GM12878 (cell line): ENCODE measurements at regions not wholly inside any gene's neighbourhood (a gene's known extent, or its start where the extent isn't known, plus 50 kb on each side); places are given as distances from the start of the nearest gene placed in this dataset.

ENCODE experiments used
- ATAC-seq: fragments of 200-7000 bp; cut with Tn5 transposase; 3 replicates; pipeline ENCODE4 v1.9.1; 2020; ENCODE audit warnings: mild to moderate bottlenecking, moderate library complexity
- BruUV-seq: library from RNA; stranded (reverse); fragments of 400-500 nt; replicated peaks from 2 replicates; lab custom pipeline; 2021; lab: Mats Ljungman, UMichigan
- CTCF ChIA-PET: fragments of 300-600 bp; sonication (Branson Sonifier 250); formaldehyde crosslinking; extraction: SDS; loops from one replicate; lab custom pipeline; 2021; ENCODE audit warnings: inconsistent platforms; lab: Yijun Ruan, JAX
- POLR2A ChIA-PET: fragments of 350-600 bp; formaldehyde crosslinking; extraction: SDS; loops from one replicate; lab custom pipeline; 2021; ENCODE audit warnings: inconsistent platforms; lab: Charles Lee
- RAD21 ChIA-PET: fragments of 300-600 bp; sonication (Branson Sonifier 250); formaldehyde crosslinking; loops from one replicate; lab custom pipeline; 2023; ENCODE audit warnings: antibody characterized with exemption; ENCODE audit not compliant: unreplicated experiment; lab: Charles Lee
- SMC1A ChIA-PET: fragments of 300-600 bp; sonication (Branson Sonifier 250); formaldehyde crosslinking; loops from one replicate; lab custom pipeline; 2023; ENCODE audit not compliant: unreplicated experiment, uncharacterized antibody; lab: Charles Lee
- DNase-seq: peaks from one replicate; pipeline ENCODE4 v3.0.0-alpha.2; 2011; ENCODE audit warnings: low read depth, low spot score
- FAIRE-seq: peaks from 3 replicates; lab custom pipeline; 2011; peaks lifted over from hg19 to GRCh38; lab: Jason Lieb, UNC
- H2AFZ ChIP-seq: 2 replicates; pipeline ENCODE4 v1.6.0; 2011; ENCODE audit warnings: low read depth, low read length, control low read depth; ENCODE audit not compliant: control insufficient read depth
- H3K27ac ChIP-seq: 2 replicates; pipeline ENCODE4 v1.5.1; 2011; ENCODE audit warnings: control low read depth; ENCODE audit not compliant: control insufficient read depth, insufficient read depth
- H3K27me3 ChIP-seq, 2 experiments: replicated peaks in 1 of 2; 2 replicates each; pipeline versions ENCODE4 v1.6.0 to v1.6.1; 2011; ENCODE audit warnings: low read length in 1 of 2; ENCODE audit not compliant: control insufficient read depth in 2 of 2, insufficient read depth in 2 of 2
- H3K36me3 ChIP-seq, 2 experiments: 2 replicates each; pipeline ENCODE4 v1.5.1; 2011; ENCODE audit warnings: low read length in 1 of 2; ENCODE audit not compliant: control insufficient read depth in 2 of 2, insufficient read depth in 2 of 2
- H3K4me1 ChIP-seq: 2 replicates; pipeline ENCODE4 v1.6.1; 2011; ENCODE audit warnings: mild to moderate bottlenecking, low read length, moderate library complexity, mixed read lengths; ENCODE audit not compliant: control insufficient read depth, insufficient read depth
- H3K4me2 ChIP-seq: 2 replicates; pipeline ENCODE4 v1.6.0; 2011; ENCODE audit warnings: control low read depth; ENCODE audit not compliant: control insufficient read depth, insufficient read depth
- H3K4me3 ChIP-seq: fragments of 200-600 bp; sonication (generic); 2 replicates; pipeline ENCODE4 v1.5.1; 2016
- H3K79me2 ChIP-seq: 2 replicates; pipeline ENCODE4 v1.6.0; 2011; ENCODE audit warnings: low read length; ENCODE audit not compliant: control insufficient read depth, insufficient read depth
- H3K9ac ChIP-seq: 2 replicates; pipeline ENCODE4 v1.8.0; 2011; ENCODE audit warnings: low read length, control low read depth, mixed read lengths; ENCODE audit not compliant: control insufficient read depth, insufficient read depth
- H3K9me3 ChIP-seq: replicated peaks from 3 replicates; pipeline ENCODE4 v1.5.1; 2011; ENCODE audit warnings: mild to moderate bottlenecking, low read length; ENCODE audit not compliant: control insufficient read depth, insufficient read depth
- H4K20me1 ChIP-seq: 2 replicates; pipeline ENCODE4 v1.6.0; 2011; ENCODE audit not compliant: control insufficient read depth, insufficient read depth
- CBX5 ChIP-seq: sonication (generic); IDR thresholded peaks from 2 replicates; pipeline ENCODE4 v1.6.1; 2016; ENCODE audit warnings: low read depth, moderate library complexity, mild to moderate bottlenecking, inconsistent platforms
- CREB1 ChIP-seq: IDR thresholded peaks from 2 replicates; pipeline ENCODE4 v1.6.1; 2012; ENCODE audit warnings: low read depth, mild to moderate bottlenecking, inconsistent platforms
- DPF2 ChIP-seq: fragments of 450-650 bp; IDR thresholded peaks from 2 replicates; pipeline ENCODE4 v1.6.1; 2017; ENCODE audit warnings: mild to moderate bottlenecking
- EP300 ChIP-seq, 2 experiments: fragments of 150-350 bp in 1 of 2; IDR thresholded peaks; 2 replicates each; pipeline ENCODE4 v1.6.1; 2011 to 2012; ENCODE audit warnings: low read depth in 2 of 2, low read length in 2 of 2, borderline replicate concordance in 1 of 2, improper control_type of control experiment in 1 of 2, inconsistent platforms in 1 of 2; ENCODE audit not compliant: control insufficient read depth in 1 of 2
- EZH2 ChIP-seq: IDR thresholded peaks from 2 replicates; pipeline ENCODE4 v1.6.1; 2012; ENCODE audit warnings: low read depth, mild to moderate bottlenecking, control low read depth, inconsistent platforms, low read length, borderline replicate concordance; ENCODE audit not compliant: control insufficient read depth
- HDAC6 ChIP-seq: fragments of 200-600 bp; sonication (generic); IDR thresholded peaks from one replicate; pipeline ENCODE4 v1.8.0; 2017; ENCODE audit warnings: antibody characterized with exemption; ENCODE audit not compliant: unreplicated experiment
- IKZF1 ChIP-seq: fragments of 450-650 bp; conservative IDR thresholded peaks from 2 replicates; pipeline ENCODE4 v1.6.1; 2017; ENCODE audit warnings: antibody characterized with exemption, mild to moderate bottlenecking
- KAT2A ChIP-seq: conservative IDR thresholded peaks from 2 replicates; pipeline ENCODE4 v1.6.1; 2011; ENCODE audit warnings: low read depth, low read length; ENCODE audit not compliant: control insufficient read depth
- MYC ChIP-seq: IDR thresholded peaks from 2 replicates; pipeline ENCODE4 v1.6.1; 2011; ENCODE audit warnings: mild to moderate bottlenecking, low read length, moderate library complexity, inconsistent platforms; ENCODE audit not compliant: insufficient read depth, insufficient replicate concordance, insufficient read length, severe bottlenecking
- NFYA ChIP-seq: IDR thresholded peaks from 2 replicates; pipeline ENCODE4 v1.6.1; 2011; ENCODE audit warnings: low read depth, mild to moderate bottlenecking, low read length, improper control_type of control experiment, borderline replicate concordance
- NRF1 ChIP-seq: conservative IDR thresholded peaks from 2 replicates; pipeline ENCODE4 v1.6.1; 2011; ENCODE audit warnings: mild to moderate bottlenecking, low read depth, low read length, improper control_type of control experiment
- PAX8 ChIP-seq: fragments of 450-650 bp; IDR thresholded peaks from 2 replicates; pipeline ENCODE4 v1.6.1; 2017; ENCODE audit warnings: mild to moderate bottlenecking, moderate library complexity
- PKNOX1 ChIP-seq: fragments of 450-650 bp; IDR thresholded peaks from 2 replicates; pipeline ENCODE4 v1.6.1; 2016; ENCODE audit warnings: mild to moderate bottlenecking
- POU2F2 ChIP-seq: IDR thresholded peaks from 3 replicates; pipeline ENCODE4 v1.6.1; 2011; ENCODE audit warnings: low read depth, mild to moderate bottlenecking, low read length, borderline replicate concordance
- RUNX3 ChIP-seq: IDR thresholded peaks from 2 replicates; pipeline ENCODE4 v1.6.1; 2012; ENCODE audit warnings: low read length, inconsistent platforms
- SMAD1 ChIP-seq: fragments of 450-650 bp; IDR thresholded peaks from 2 replicates; pipeline ENCODE4 v1.6.1; 2018; ENCODE audit warnings: mild to moderate bottlenecking, low read depth; ENCODE audit not compliant: partially characterized antibody
- SREBF1 ChIP-seq: IDR thresholded peaks from 2 replicates; pipeline ENCODE4 v1.6.1; 2012; ENCODE audit warnings: mild to moderate bottlenecking, low read length
- WRNIP1 ChIP-seq: IDR thresholded peaks from 2 replicates; pipeline ENCODE4 v1.6.1; 2011; ENCODE audit warnings: low read depth, low read length, improper control_type of control experiment, borderline replicate concordance
- YBX1 ChIP-seq: fragments of 450-650 bp; IDR thresholded peaks from 2 replicates; pipeline ENCODE4 v1.6.1; 2016; ENCODE audit warnings: antibody characterized with exemption
- WGBS: methylation state at CpG from one replicate; pipeline ENCODE4 v1.1.6; 2016; ENCODE audit warnings: low lambda C conversion rate; ENCODE audit not compliant: insufficient replicate concordance, insufficient coverage; ENCODE audit errors: missing lambda C conversion rate; 5-methylcytosine and 5-hydroxymethylcytosine counted together
- in situ Hi-C: fragments of 300-500 bp; cut with MboI; formaldehyde crosslinking; loops from 9 replicates; pipeline ENCODE4 v1.14.3; 2018; ENCODE audit warnings: mixed read lengths
- intact Hi-C: fragments of 100-400 bp; cut with micrococcal nuclease; formaldehyde crosslinking; loops from one replicate; pipeline ENCODE4 v1.14.2; 2022; ENCODE audit not compliant: unreplicated experiment

- FAIRE-seq, result no peak
- TF ChIP-seq IKZF1 (no peak), PAX8 (no peak), NFYA (no peak), CBX5 (no peak), YBX1 (no peak), POU2F2 (no peak), SMAD1 (no peak)
- ATAC-seq, result no peak
- DNase-seq, result no peak
- no peaks in the 10 kb centered on the region for H3K27me3 ChIP-seq
- H3K4me2 ChIP-seq, result no peak overlapping the region
- in situ Hi-C loops (no loop called here), intact Hi-C loops (no loop called here)
- SMC1A ChIA-PET, result no interaction called here
- no TSS peak for BruUV-seq
- 8% methylated on average over 6 of the region's 6 CpGs for WGBS
- no peak overlapping the region for H3K4me3 ChIP-seq
- H3K27ac ChIP-seq, result no peak overlapping the region
- H3K9me3 ChIP-seq, result no peaks in the 10 kb centered on the region
- POLR2A ChIA-PET, result no interaction called here
- CTCF ChIA-PET, result interaction anchor here (0.5 kb wide), 1 partner anchor 1058 kb away, joined by 5 read pairs; no protein-coding TSS in a partner anchor
- H3K4me1 ChIP-seq, result no peaks in the 10 kb centered on the region
- no peaks in the 10 kb centered on the region for H3K79me2 ChIP-seq
- no peak overlapping the region for H3K9ac ChIP-seq
- RAD21 ChIA-PET, result no interaction called here
- no peaks in the 10 kb centered on the region for H3K36me3 ChIP-seq
- H2AFZ ChIP-seq, result no peak overlapping the region
- H4K20me1 ChIP-seq, result no peaks in the 10 kb centered on the region
Observed at GRCh38 chr13:54183728-54184127, 1155.1 kb downstream of the OLFM4 start.

- ChIA-PET POLR2A (no interaction called here), SMC1A (no interaction called here), RAD21 (no interaction called here), CTCF (interaction anchor here (1.9 kb wide), 1 partner anchor 10 kb away, joined by 6 read pairs; no protein-coding TSS in a partner anchor)
- Histone ChIP-seq H2AFZ (no peak overlapping the region), H3K27ac (no peak overlapping the region), H3K4me2 (no peak overlapping the region), H3K9me3 (no peaks in the 10 kb centered on the region), H3K79me2 (no peaks in the 10 kb centered on the region), H3K27me3 (no peaks in the 10 kb centered on the region), H3K4me3 (no peak overlapping the region), H4K20me1 (no peaks in the 10 kb centered on the region), H3K9ac (no peak overlapping the region), H3K4me1 (no peaks in the 10 kb centered on the region), H3K36me3 (no peaks in the 10 kb centered on the region)
- DNase-seq (no peak), FAIRE-seq (no peak), ATAC-seq (no peak)
- in situ Hi-C loops, result no loop called here
- 45% methylated on average over 4 of the region's 4 CpGs for WGBS
- no TSS peak for BruUV-seq
- intact Hi-C loops, result no loop called here
- no peak for TF ChIP-seq HDAC6
- TF ChIP-seq NRF1, result no peak
- TF ChIP-seq CREB1, result no peak
- no peak for TF ChIP-seq RUNX3
- TF ChIP-seq EP300 (IDR thresholded peaks at IDR 0.05; ENCODE audit: borderline replicate concordance in 1 of 2, control insufficient read depth in 1 of 2, low read depth in 2 of 2, low read length in 2 of 2), result no peak
- TF ChIP-seq MYC, result no peak
- no peak for TF ChIP-seq PKNOX1
- TF ChIP-seq DPF2, result no peak
- no peak for TF ChIP-seq SREBF1
- no peak for TF ChIP-seq EZH2
- TF ChIP-seq KAT2A, result no peak
- TF ChIP-seq WRNIP1, result no peak
Observed at GRCh38 chr13:54184576-54184975, 1156.0 kb downstream of the OLFM4 start.
